TTC549 (cell line): ENCODE measurements at regions not wholly inside any gene's neighbourhood (a gene's known extent, or its start where the extent isn't known, plus 50 kb on each side); places are given as distances from the start of the nearest gene placed in this dataset.

Source experiments
- FAIRE-seq: peaks from 2 replicates; lab custom pipeline; 2012; peaks lifted over from hg19 to GRCh38; lab: Jason Lieb, UNC

- no peak for FAIRE-seq
Observed at GRCh38 chr9:71177901-71178300, 56.5 kb upstream of the TRPM3 start.

GRCh38 chr9:71171517-71171916 is 50.1 kb upstream of the TRPM3 start:
- no peak for FAIRE-seq
